Keratinocyte (primary cell): ENCODE measurements at regions not wholly inside any gene's neighbourhood (a gene's known extent, or its start where the extent isn't known, plus 50 kb on each side); places are given as distances from the start of the nearest gene placed in this dataset.

Experiments used
- CTCF ChIP-seq, 3 experiments: IDR thresholded peaks in 1 of 3; conservative IDR thresholded peaks in 1 of 3; optimal IDR thresholded peaks in 1 of 3; 2 replicates in 2 of 3; 3 replicates in 1 of 3; pipeline versions ENCODE3 to v1.5.1; 2011; ENCODE audit warnings: low read length in 3 of 3, mild to moderate bottlenecking in 3 of 3, moderate library complexity in 2 of 3, control low read depth in 1 of 3, inconsistent platforms in 1 of 3; ENCODE audit not compliant: insufficient read depth in 2 of 3; ENCODE audit errors: extremely low read depth in 1 of 3
- EZH2 ChIP-seq: IDR thresholded peaks from one replicate; pipeline ENCODE4 v1.6.1; 2012; ENCODE audit warnings: inconsistent platforms, mild to moderate bottlenecking, low read length, moderate library complexity

GRCh38 chr4:19437008-19437407 lies 814.7 kb upstream of the SLIT2 start:
- TF ChIP-seq CTCF (optimal IDR thresholded peaks at IDR 0.05 in 1 of 3, IDR thresholded peaks at IDR 0.05 in 1 of 3, conservative IDR thresholded peaks at IDR 0.05 in 1 of 3; ENCODE audit: extremely low read depth in 1 of 3, insufficient read depth in 2 of 3, low read length in 3 of 3) (no peak), EZH2 (no peak)
